ENCODE measurements at regions not wholly inside any gene's neighbourhood (a gene's known extent, or its start where the extent isn't known, plus 50 kb on each side); places are given as distances from the start of the nearest gene placed in this dataset.

DNA sequence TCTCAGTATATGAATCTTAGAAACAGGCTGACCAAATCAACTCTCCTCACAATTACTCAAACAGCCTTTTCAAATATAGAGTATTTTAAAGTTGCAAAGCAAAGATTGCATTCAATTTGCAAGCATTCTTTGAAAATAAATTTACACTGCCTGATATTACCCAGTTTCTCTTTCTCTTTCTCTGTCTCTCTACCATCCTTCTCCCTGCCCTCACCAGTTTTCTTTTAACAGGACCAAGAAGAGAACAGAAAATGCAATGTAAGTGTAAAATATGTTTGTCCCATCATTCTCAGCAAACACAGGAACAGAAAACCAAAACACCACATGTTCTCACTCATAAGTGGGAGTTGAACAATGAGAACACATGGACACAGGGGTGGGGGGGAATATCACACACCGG, 520.3 kb upstream of the USP15 start:
- TF ChIP-seq POLR2A (IDR thresholded peaks at IDR 0.05) = no peak
- no peak for TF ChIP-seq CTCF (IDR thresholded peaks at IDR 0.05)

Data from prostate gland (tissue), 2 donors.